ENCODE measurements at regions not wholly inside any gene's neighbourhood (a gene's known extent, or its start where the extent isn't known, plus 50 kb on each side); places are given as distances from the start of the nearest gene placed in this dataset.
"Not testable (repeated sequence)": the region's sequence is repeated elsewhere in the genome, so short reads cannot be mapped to it uniquely, and the experiment has no call there.

GRCh38 chr2:230593765-230594164 is 118.9 kb upstream of the CAB39 start:
- DNase-seq (ENCODE audit: low spot score): no peak

GRCh38 chr2:230594286-230594840 is 118.3 kb upstream of the CAB39 start:
- no peak for DNase-seq (ENCODE audit: low spot score)

- no peak for DNase-seq (ENCODE audit: low spot score)
Observed at GRCh38 chr2:230599853-230600252, 112.8 kb upstream of the CAB39 start.

GRCh38 chr2:230600285-230600684 is 112.4 kb upstream of the CAB39 start:
- DNase-seq (ENCODE audit: low spot score): peak; percentile 23

GRCh38 chr2:230600881-230601280 is 111.8 kb upstream of the CAB39 start:
- DNase-seq (ENCODE audit: low spot score): no peak

- DNase-seq (ENCODE audit: low spot score): no peak
Observed at GRCh38 chr2:230601510-230601909, 111.1 kb upstream of the CAB39 start.

- DNase-seq (ENCODE audit: low spot score): peak; percentile 86
Observed at GRCh38 chr2:230602562-230603230, 109.9 kb upstream of the CAB39 start.

GRCh38 chr2:230603317-230603716 is 109.3 kb upstream of the CAB39 start:
- not testable (repeated sequence) for DNase-seq (ENCODE audit: low spot score)

- DNase-seq (ENCODE audit: low spot score): not testable (repeated sequence)
Observed at GRCh38 chr2:230604158-230604557, 108.5 kb upstream of the CAB39 start.

GRCh38 chr2:230614040-230614439 is 98.6 kb upstream of the CAB39 start:
- DNase-seq (ENCODE audit: low spot score): no peak

- DNase-seq (ENCODE audit: low spot score): no peak
Observed at GRCh38 chr2:230614913-230615332, 97.7 kb upstream of the CAB39 start.

GRCh38 chr2:230617256-230617706 is 95.4 kb upstream of the CAB39 start:
- not testable (repeated sequence) for DNase-seq (ENCODE audit: low spot score)

- no peak for DNase-seq (ENCODE audit: low spot score)
Observed at GRCh38 chr2:230619491-230619890, 93.2 kb upstream of the CAB39 start.

GRCh38 chr2:230625220-230625619 is 87.4 kb upstream of the CAB39 start:
- DNase-seq (ENCODE audit: low spot score): not testable (repeated sequence)

GRCh38 chr2:230627091-230627490 is 85.6 kb upstream of the CAB39 start:
- DNase-seq (ENCODE audit: low spot score): not testable (repeated sequence)

- no peak for DNase-seq (ENCODE audit: low spot score)
Observed at GRCh38 chr2:230627806-230628724, 84.6 kb upstream of the CAB39 start.

GRCh38 chr2:230631470-230631869 is 81.2 kb upstream of the CAB39 start:
- DNase-seq (ENCODE audit: low spot score): no peak

- no peak for DNase-seq (ENCODE audit: low spot score)
Observed at GRCh38 chr2:230634146-230634545, 78.5 kb upstream of the CAB39 start.

- not testable (repeated sequence) for DNase-seq (ENCODE audit: low spot score)
Observed at GRCh38 chr2:230634721-230635313, 77.8 kb upstream of the CAB39 start.

- DNase-seq (ENCODE audit: low spot score): no peak
Observed at GRCh38 chr2:230636684-230637271, 75.9 kb upstream of the CAB39 start.

GRCh38 chr2:230637486-230637885 is 75.2 kb upstream of the CAB39 start:
- not testable (repeated sequence) for DNase-seq (ENCODE audit: low spot score)

GRCh38 chr2:230640540-230641011 is 72.1 kb upstream of the CAB39 start:
- DNase-seq (ENCODE audit: low spot score): no peak

Measured in CD4-positive, alpha-beta T cell treated with Interleukin-6 at 100 ng/mL for 8 hours (primary cell).